IMR-90 (cell line): ENCODE measurements at regions not wholly inside any gene's neighbourhood (a gene's known extent, or its start where the extent isn't known, plus 50 kb on each side); places are given as distances from the start of the nearest gene placed in this dataset.

Experiments used
- ATAC-seq: fragments of 200-7000 bp; cut with Tn5 transposase; 2 replicates; pipeline ENCODE4 v1.9.1; 2020; ENCODE audit warnings: low read depth, mild to moderate bottlenecking, moderate library complexity
- BruUV-seq: library from RNA; stranded (reverse); fragments of 400-500 nt; replicated peaks from 2 replicates; lab custom pipeline; 2021; lab: Mats Ljungman, UMichigan
- CTCF ChIA-PET: fragments of 300-600 bp; formaldehyde crosslinking; extraction: SDS; loops from one replicate; lab custom pipeline; 2021; ENCODE audit warnings: antibody characterized with exemption; lab: Yijun Ruan, JAX
- POLR2A ChIA-PET: fragments of 300-600 bp; sonication (Branson Sonifier 250); formaldehyde crosslinking; loops from one replicate; lab custom pipeline; 2022; ENCODE audit warnings: antibody characterized with exemption; ENCODE audit not compliant: unreplicated experiment; lab: Charles Lee
- DNase-seq: peaks from one replicate; pipeline ENCODE4 v3.0.0; 2013
- H2AFZ ChIP-seq: replicated peaks from 2 replicates; pipeline ENCODE3; 2013; ENCODE audit warnings: low read length, mild to moderate bottlenecking; ENCODE audit not compliant: poor library complexity
- H2AK5ac ChIP-seq: 2 replicates; pipeline ENCODE4 v1.6.1; 2013; ENCODE audit warnings: low read depth, low read length, inconsistent platforms
- H2AK9ac ChIP-seq: replicated peaks from 2 replicates; pipeline ENCODE3; 2013; ENCODE audit warnings: mild to moderate bottlenecking, low read depth, low read length, moderate library complexity; ENCODE audit not compliant: poor library complexity
- H2BK120ac ChIP-seq: 2 replicates; pipeline ENCODE4 v1.6.1; 2013; ENCODE audit warnings: low read depth, low read length, inconsistent platforms
- H2BK15ac ChIP-seq: 3 replicates; pipeline ENCODE4 v1.6.1; 2013; ENCODE audit warnings: low read depth, low read length, inconsistent platforms
- H2BK20ac ChIP-seq: 2 replicates; pipeline ENCODE4 v1.6.1; 2013; ENCODE audit warnings: low read depth, mild to moderate bottlenecking, inconsistent platforms, low read length, moderate library complexity
- H2BK5ac ChIP-seq: 2 replicates; pipeline ENCODE4 v1.6.1; 2013; ENCODE audit warnings: mild to moderate bottlenecking, low read depth, low read length, inconsistent platforms; ENCODE audit not compliant: poor library complexity, severe bottlenecking
- H3K14ac ChIP-seq: replicated peaks from 2 replicates; pipeline ENCODE4 v1.6.1; 2013; ENCODE audit warnings: low read depth, low read length, inconsistent platforms
- H3K18ac ChIP-seq: 2 replicates; pipeline ENCODE4 v1.6.1; 2013; ENCODE audit warnings: low read depth, low read length, control low read depth
- H3K23ac ChIP-seq: 2 replicates; pipeline ENCODE4 v1.6.1; 2013; ENCODE audit warnings: low read depth, low read length, inconsistent platforms
- H3K27ac ChIP-seq: 2 replicates; pipeline ENCODE4 v1.5.1; 2013; ENCODE audit warnings: mild to moderate bottlenecking, control low read depth, low read length; ENCODE audit not compliant: insufficient read depth
- H3K27me3 ChIP-seq: 2 replicates; pipeline ENCODE4 v1.6.1; 2013; ENCODE audit warnings: low read length; ENCODE audit not compliant: control insufficient read depth, insufficient read depth
- H3K36me3 ChIP-seq: 2 replicates; pipeline ENCODE4 v1.6.1; 2013; ENCODE audit warnings: low read length, mixed read lengths; ENCODE audit not compliant: control insufficient read depth, insufficient read depth
- H3K4ac ChIP-seq: 2 replicates; pipeline ENCODE4 v1.6.1; 2013; ENCODE audit warnings: low read depth, low read length, inconsistent platforms
- H3K4me1 ChIP-seq: 2 replicates; pipeline ENCODE4 v1.6.1; 2013; ENCODE audit warnings: low read length, mixed read lengths; ENCODE audit not compliant: control insufficient read depth, insufficient read depth
- H3K4me2 ChIP-seq: 2 replicates; pipeline ENCODE4 v1.6.1; 2013; ENCODE audit warnings: low read depth, mild to moderate bottlenecking, control low read depth, low read length, moderate library complexity
- H3K4me3 ChIP-seq: 2 replicates; pipeline ENCODE4 v1.5.1; 2013; ENCODE audit warnings: low read depth, mild to moderate bottlenecking, control low read depth, low read length, moderate library complexity; ENCODE audit not compliant: insufficient read depth
- H3K56ac ChIP-seq: 2 replicates; pipeline ENCODE4 v1.6.1; 2013; ENCODE audit warnings: low read length, inconsistent platforms; ENCODE audit not compliant: insufficient read depth; ENCODE audit errors: extremely low read depth
- H3K79me1 ChIP-seq, 2 experiments: 2 replicates each; pipeline ENCODE4 v1.6.1; 2013; ENCODE audit warnings: low read length in 2 of 2, inconsistent platforms in 1 of 2, low read depth in 1 of 2
- H3K9ac ChIP-seq: 2 replicates; pipeline ENCODE4 v1.6.1; 2013; ENCODE audit warnings: low read depth, low read length, control low read depth
- H3K9me1 ChIP-seq: 2 replicates; pipeline ENCODE4 v1.6.1; 2013; ENCODE audit warnings: low read length, inconsistent platforms; ENCODE audit not compliant: insufficient read depth
- H3K9me3 ChIP-seq: 2 replicates; pipeline ENCODE4 v1.6.1; 2013; ENCODE audit warnings: low read length; ENCODE audit not compliant: control insufficient read depth, insufficient read depth
- H4K20me1 ChIP-seq: 2 replicates; pipeline ENCODE4 v1.6.1; 2013; ENCODE audit warnings: low read length, inconsistent platforms; ENCODE audit not compliant: insufficient read depth
- H4K5ac ChIP-seq: 2 replicates; pipeline ENCODE4 v1.6.1; 2013; ENCODE audit warnings: mild to moderate bottlenecking, low read depth, low read length, control low read depth
- H4K8ac ChIP-seq, 2 experiments: 2 replicates each; pipeline ENCODE4 v1.6.1; 2013; ENCODE audit warnings: low read depth in 2 of 2, low read length in 2 of 2, control low read depth in 1 of 2, inconsistent platforms in 1 of 2
- H4K91ac ChIP-seq: 2 replicates; pipeline ENCODE4 v1.6.1; 2013; ENCODE audit warnings: low read depth, low read length, inconsistent platforms; ENCODE audit not compliant: insufficient read depth
- BHLHE40 ChIP-seq: fragments of 150-350 bp; IDR thresholded peaks from 2 replicates; pipeline ENCODE4 v1.6.1; 2016; ENCODE audit warnings: mild to moderate bottlenecking, low read depth, low read length
- CEBPB ChIP-seq: IDR thresholded peaks from 2 replicates; pipeline ENCODE4 v1.6.1; 2012; ENCODE audit warnings: low read depth, low read length, improper control_type of control experiment
- CHD1 ChIP-seq: IDR thresholded peaks from 2 replicates; pipeline ENCODE4 v1.6.1; 2012; ENCODE audit warnings: low read depth, low read length, improper control_type of control experiment
- CTCF ChIP-seq: conservative IDR thresholded peaks from 2 replicates; pipeline ENCODE4 v1.5.1; 2012; ENCODE audit warnings: mild to moderate bottlenecking, low read depth, low read length, improper control_type of control experiment
- ELK1 ChIP-seq: fragments of 150-350 bp; IDR thresholded peaks from 2 replicates; pipeline ENCODE4 v1.6.1; 2016; ENCODE audit warnings: low read depth, mild to moderate bottlenecking, low read length, moderate library complexity, borderline replicate concordance
- FOS ChIP-seq: fragments of 150-350 bp; IDR thresholded peaks from 2 replicates; pipeline ENCODE4 v1.6.1; 2016; ENCODE audit warnings: low read depth, low read length
- MAFK ChIP-seq: IDR thresholded peaks from 2 replicates; pipeline ENCODE4 v1.6.1; 2012; ENCODE audit warnings: low read depth, low read length, improper control_type of control experiment
- MAZ ChIP-seq: IDR thresholded peaks from 2 replicates; pipeline ENCODE4 v1.6.1; 2012; ENCODE audit warnings: low read depth, mild to moderate bottlenecking, low read length, improper control_type of control experiment, moderate library complexity, borderline replicate concordance
- MXI1 ChIP-seq: IDR thresholded peaks from 2 replicates; pipeline ENCODE4 v1.6.1; 2012; ENCODE audit warnings: low read depth, mild to moderate bottlenecking, low read length, moderate library complexity, borderline replicate concordance
- NFE2L2 ChIP-seq: fragments of 150-350 bp; IDR thresholded peaks from 2 replicates; pipeline ENCODE4 v1.6.1; 2016; ENCODE audit warnings: low read depth, mild to moderate bottlenecking, low read length
- RAD21 ChIP-seq: IDR thresholded peaks from 2 replicates; pipeline ENCODE4 v1.6.1; 2012; ENCODE audit warnings: low read length, improper control_type of control experiment
- RCOR1 ChIP-seq: IDR thresholded peaks from 2 replicates; pipeline ENCODE4 v1.6.1; 2012; ENCODE audit warnings: mild to moderate bottlenecking, low read length, improper control_type of control experiment; ENCODE audit not compliant: insufficient replicate concordance
- RFX5 ChIP-seq: IDR thresholded peaks from 2 replicates; pipeline ENCODE4 v1.8.0; 2012; ENCODE audit warnings: low read depth, mild to moderate bottlenecking, low read length, moderate library complexity
- SMC3 ChIP-seq: fragments of 150-350 bp; IDR thresholded peaks from 2 replicates; pipeline ENCODE4 v1.6.1; 2016; ENCODE audit warnings: low read depth, mild to moderate bottlenecking, antibody characterized with exemption, low read length, moderate library complexity
- WGBS, 2 experiments: methylation state at CpG; one replicate each; pipeline versions ENCODE4 v1.1.5 to v1.1.7; 2013; ENCODE audit warnings: missing lambda C conversion rate in 2 of 2; ENCODE audit not compliant: insufficient read length in 1 of 2; ENCODE audit errors: extremely low coverage in 2 of 2; 5-methylcytosine and 5-hydroxymethylcytosine counted together
- dilution Hi-C: fragments of 300-500 bp; cut with HindIII; formaldehyde crosslinking; loops from one replicate; pipeline ENCODE4 v1.14.3; 2018; ENCODE audit warnings: low sequenced_read_pairs; ENCODE audit not compliant: unreplicated experiment
- in situ Hi-C: fragments of 300-500 bp; cut with MboI; formaldehyde crosslinking; loops from 3 replicates; pipeline ENCODE4 v1.14.3; 2019; ENCODE audit warnings: low sequenced_read_pairs, inconsistent platforms, mixed read lengths
- intact Hi-C: fragments of 100-400 bp; cut with micrococcal nuclease; formaldehyde crosslinking; loops from 2 replicates; pipeline ENCODE4 v1.10.0; 2022
- TF ChIP-seq, protein P1 (sequence below): fragments of 150-350 bp; IDR thresholded peaks from 2 replicates; pipeline ENCODE4 v1.6.1; 2017; ENCODE audit warnings: mild to moderate bottlenecking, antibody characterized with exemption, low read length, low read depth

- Histone ChIP-seq H2AK9ac (no peak overlapping the region), H3K4me3 (no peak overlapping the region), H3K27me3 (no peaks in the 10 kb centered on the region), H3K4me2 (peak overlapping the region; percentile 58; the same call in 1 of the 2 replicates), H2AK5ac (peak overlapping the region; percentile 73; the same call in 1 of the 2 replicates), H4K8ac (peak overlapping the region; percentile 5 to 65; a peak in 2 of 4 replicates), H3K18ac (peak overlapping the region; percentile 73), H3K23ac (0 out of 2 replicates have a peak overlapping the region, but pooled peaks have one; percentile 0), H3K4ac (peak overlapping the region; percentile 44; the same call in 1 of the 2 replicates), H4K91ac (peak overlapping the region; percentile 83), H3K4me1 (peaks cover 3% of the 10 kb centered on the region; the same call in 1 of the 2 replicates), H2AFZ (peak overlapping the region; percentile 60), H3K9me3 (no peaks in the 10 kb centered on the region), H2BK20ac (peak overlapping the region; percentile 66), H3K27ac (peak overlapping the region; percentile 7; the same call in 1 of the 2 replicates), H4K20me1 (no peaks in the 10 kb centered on the region), H3K79me1 (no peaks in the 10 kb centered on the region), H4K5ac (peak overlapping the region; percentile 51; the same call in 1 of the 2 replicates), H3K56ac (no peak overlapping the region), H2BK120ac (peak overlapping the region; percentile 81), H2BK5ac (no peak overlapping the region), H2BK15ac (peak overlapping the region; percentile 72; the same call in 2 of the 3 replicates), H3K14ac (no peak overlapping the region; the same call in 1 of the 2 replicates), H3K9ac (peak overlapping the region; percentile 16; the same call in 1 of the 2 replicates), H3K36me3 (no peaks in the 10 kb centered on the region), H3K9me1 (no peaks in the 10 kb centered on the region)
- no TSS peak for BruUV-seq
- ChIA-PET CTCF (interaction anchor here (0.6 to 3.0 kb wide), 5 partner anchors 37 to 1300 kb away, joined by 4 to 19 read pairs (median 4); no protein-coding TSS in a partner anchor), POLR2A (no interaction called here)
- DNase-seq: peak; percentile 60
- WGBS, 2 experiments: no CpG with 5 or more reads among the region's 4 CpGs
- peak; percentile 84 for ATAC-seq
- in situ Hi-C loops (loop anchor here (5.0 to 10.0 kb wide), 4 partner anchors 1210 to 1537 kb away; no protein-coding TSS in a partner anchor), dilution Hi-C loops (loop anchor here (25.0 kb wide), 1 partner anchor 1302 kb away; the partner anchor contains the start of gene PLPP3), intact Hi-C loops (loop anchor here (1.0 to 10.0 kb wide), 10 partner anchors 53 to 1536 kb away; no protein-coding TSS in a partner anchor)
- TF ChIP-seq BHLHE40 (no peak), MAFK (no peak), NFE2L2 (no peak), RAD21 (peak; percentile 85), ELK1 (no peak), CHD1 (no peak), CEBPB (no peak), RFX5 (no peak), SMC3 (peak; percentile 87), RCOR1 (no peak), MXI1 (no peak), FOS (no peak), MAZ (no peak), CTCF (peak; percentile 78)
- TF ChIP-seq, protein P1, sequence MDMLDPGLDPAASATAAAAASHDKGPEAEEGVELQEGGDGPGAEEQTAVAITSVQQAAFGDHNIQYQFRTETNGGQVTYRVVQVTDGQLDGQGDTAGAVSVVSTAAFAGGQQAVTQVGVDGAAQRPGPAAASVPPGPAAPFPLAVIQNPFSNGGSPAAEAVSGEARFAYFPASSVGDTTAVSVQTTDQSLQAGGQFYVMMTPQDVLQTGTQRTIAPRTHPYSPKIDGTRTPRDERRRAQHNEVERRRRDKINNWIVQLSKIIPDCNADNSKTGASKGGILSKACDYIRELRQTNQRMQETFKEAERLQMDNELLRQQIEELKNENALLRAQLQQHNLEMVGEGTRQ: no peak
Observed at GRCh38 chr1:55284856-55285255, 69.7 kb upstream of the USP24 start.
